HG02571 (cell line): ENCODE measurements at regions not wholly inside any gene's neighbourhood (a gene's known extent, or its start where the extent isn't known, plus 50 kb on each side); places are given as distances from the start of the nearest gene placed in this dataset.
A peak's percentile ranks its signal among the peaks of the same experiment; 100 is the strongest.
"Not testable (repeated sequence)": the region's sequence is repeated elsewhere in the genome, so short reads cannot be mapped to it uniquely, and the experiment has no call there.

ENCODE experiments used
- ATAC-seq: cut with Tn5 transposase; IDR thresholded peaks from one replicate; pipeline ENCODE4 v1.9.1; 2021; ENCODE audit warnings: mild to moderate bottlenecking, moderate library complexity; ENCODE audit not compliant: unreplicated experiment

DNA sequence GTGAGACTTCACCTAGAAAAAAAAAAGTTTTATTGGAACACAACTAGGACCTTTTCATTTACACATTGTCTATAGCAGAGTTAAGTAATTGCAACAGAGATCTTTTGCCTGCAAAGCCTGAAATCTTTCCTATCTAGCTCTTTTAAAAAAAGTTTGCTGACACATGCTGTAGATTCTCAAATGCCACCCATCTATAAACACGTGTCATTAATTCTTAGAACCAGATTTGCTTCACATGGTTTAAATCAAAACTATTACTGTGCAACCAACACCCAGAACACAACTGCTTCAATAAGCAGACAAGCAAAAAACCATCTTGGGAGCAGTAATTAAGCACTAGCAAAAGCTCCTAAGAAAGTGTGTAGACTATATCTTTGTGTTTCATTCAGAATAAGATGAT is 55.0 kb downstream of the OXSM start:
- no peak for ATAC-seq

DNA sequence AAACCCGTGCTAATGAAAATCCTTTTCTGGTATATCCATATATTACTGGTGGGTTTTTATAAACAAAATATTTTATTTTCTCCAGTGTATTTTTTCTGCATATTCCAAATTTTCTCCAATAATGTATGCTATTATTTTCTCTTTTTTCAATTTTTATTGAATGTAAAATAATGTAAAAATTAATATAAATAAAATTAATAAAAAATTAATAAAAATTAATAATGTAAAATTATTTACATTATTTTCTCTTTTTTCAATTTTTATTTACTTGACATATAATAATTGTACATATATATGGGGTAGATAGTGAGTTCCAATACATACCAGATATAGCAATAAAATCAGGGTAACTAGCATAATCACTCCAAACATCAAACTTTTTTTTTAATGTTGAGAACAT is 56.4 kb downstream of the OXSM start:
- no peak for ATAC-seq

- ATAC-seq = no peak
Observed at GRCh38 chr3:25849091-25849490, 59.2 kb downstream of the OXSM start.

GRCh38 chr3:25849641-25850385 is 59.9 kb downstream of the OXSM start:
- ATAC-seq = no peak

DNA sequence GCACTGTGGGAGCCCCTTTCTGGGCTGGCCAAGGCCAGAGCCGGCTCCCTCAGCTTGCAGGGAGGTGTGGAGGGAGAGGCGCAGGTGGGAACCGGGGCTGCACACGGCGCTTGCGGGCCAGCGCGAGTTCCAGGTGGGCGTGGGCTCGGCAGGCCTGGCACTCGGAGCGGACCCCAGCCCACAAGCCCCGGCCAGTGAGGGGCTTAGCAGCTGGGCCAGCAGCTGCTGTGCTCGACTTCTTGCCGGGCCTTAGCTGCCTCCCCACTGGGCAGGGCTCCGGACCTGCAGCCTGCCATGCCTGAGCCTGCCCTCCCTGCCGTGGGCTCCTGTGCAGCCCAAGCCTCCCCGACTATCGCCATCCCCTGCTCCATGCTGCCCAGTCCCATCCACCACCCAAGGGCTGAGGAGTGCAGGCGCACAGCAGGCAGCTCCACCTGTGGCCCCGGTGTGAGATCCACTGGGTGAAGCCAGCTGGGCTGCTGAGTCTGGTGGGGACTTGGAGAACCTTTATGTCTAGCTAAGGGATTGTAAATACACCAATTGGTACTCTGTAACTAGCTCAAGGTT is 61.9 kb downstream of the OXSM start:
- ATAC-seq = not testable (repeated sequence)

DNA sequence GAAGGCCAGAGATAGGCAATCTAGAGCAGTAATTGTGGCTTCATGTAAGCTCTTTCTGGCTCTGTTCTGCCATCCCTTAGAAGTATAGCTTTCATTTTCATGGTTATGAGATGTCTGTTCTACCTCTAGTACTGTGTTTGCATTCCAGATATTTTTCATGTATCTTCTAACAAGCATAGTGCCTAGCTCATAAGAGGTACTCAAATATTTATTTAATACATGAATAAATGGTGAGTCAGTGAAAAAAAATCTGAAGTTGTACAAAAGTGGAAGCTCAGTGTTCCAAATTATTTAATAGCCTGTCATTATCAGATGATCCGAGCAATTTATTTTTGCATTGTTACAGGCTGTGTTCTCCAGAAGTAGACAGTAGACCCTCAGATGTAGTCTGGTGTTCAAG is 64.3 kb downstream of the OXSM start:
- ATAC-seq = no peak

DNA sequence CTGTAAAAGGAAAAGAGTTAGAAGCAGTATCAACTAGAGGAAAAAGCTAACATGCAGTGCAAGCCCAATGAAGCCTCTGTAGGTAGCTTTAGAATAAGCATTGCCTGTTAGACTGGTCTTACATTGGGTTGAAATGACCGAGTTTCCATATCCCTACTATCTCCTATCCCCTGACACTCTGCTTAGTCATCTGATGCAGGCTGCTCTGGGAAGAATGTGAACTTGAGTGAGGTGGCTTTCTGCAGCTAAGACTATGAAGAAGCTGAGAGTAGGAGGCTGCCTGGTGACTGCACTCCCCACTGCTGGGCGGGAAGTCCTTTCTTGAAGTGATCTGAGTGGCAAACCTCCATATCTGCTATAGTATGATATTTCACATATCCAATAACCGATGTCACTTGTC is 64.7 kb downstream of the OXSM start:
- ATAC-seq = no peak

DNA sequence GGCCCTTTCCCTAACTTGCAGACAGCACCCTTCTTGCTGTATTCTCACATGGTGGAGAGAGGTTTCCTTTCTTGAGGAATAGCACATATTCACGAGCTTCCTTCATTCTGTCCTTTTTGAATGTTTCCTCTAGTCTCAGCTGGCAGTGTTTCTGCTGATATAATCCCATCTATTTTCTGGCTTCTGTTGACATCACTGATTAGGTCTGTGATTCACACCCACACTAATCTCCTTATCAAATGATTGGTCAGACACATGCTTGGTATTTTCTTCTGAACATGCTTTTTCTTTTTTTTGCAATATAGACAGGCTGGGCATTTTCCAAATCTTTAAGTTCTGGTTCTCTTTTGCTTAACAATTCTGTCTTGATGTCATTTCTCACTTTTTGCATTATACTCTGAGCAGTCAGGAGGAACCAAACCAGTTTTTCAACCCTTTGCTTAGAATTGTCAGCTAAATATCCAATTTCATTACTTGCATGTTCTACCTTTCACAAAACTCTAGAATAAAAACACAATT is 65.4 kb downstream of the OXSM start:
- ATAC-seq = no peak

DNA sequence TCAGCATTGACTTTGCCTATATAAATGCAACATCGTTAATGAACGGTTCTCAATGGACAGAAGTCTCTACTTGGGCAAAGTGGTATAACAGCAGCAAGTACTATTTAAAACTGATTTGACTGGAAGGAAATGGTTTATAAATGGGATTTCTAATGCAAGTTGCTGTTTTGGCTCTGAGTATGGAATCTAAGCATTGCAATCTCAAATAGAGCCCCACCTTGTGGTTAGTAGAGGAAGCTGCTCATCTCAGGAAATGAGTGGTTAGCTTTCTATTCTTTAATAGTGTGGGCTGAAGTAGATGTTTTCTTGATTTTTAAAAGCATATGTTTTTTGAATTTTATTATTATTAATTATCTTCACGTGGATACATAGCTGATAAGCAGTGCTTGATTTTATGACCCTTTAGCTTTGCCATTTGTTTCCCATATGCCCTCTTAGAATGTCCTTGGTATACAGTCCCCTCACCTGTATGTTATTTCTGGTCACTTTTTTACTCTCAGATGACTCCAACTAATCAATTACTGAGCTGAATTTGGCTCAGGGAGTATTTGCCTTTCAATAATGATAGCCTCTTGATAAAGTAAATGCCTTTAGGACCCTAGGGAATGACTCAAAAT is 67.1 kb downstream of the OXSM start:
- ATAC-seq = peak; percentile 86

DNA sequence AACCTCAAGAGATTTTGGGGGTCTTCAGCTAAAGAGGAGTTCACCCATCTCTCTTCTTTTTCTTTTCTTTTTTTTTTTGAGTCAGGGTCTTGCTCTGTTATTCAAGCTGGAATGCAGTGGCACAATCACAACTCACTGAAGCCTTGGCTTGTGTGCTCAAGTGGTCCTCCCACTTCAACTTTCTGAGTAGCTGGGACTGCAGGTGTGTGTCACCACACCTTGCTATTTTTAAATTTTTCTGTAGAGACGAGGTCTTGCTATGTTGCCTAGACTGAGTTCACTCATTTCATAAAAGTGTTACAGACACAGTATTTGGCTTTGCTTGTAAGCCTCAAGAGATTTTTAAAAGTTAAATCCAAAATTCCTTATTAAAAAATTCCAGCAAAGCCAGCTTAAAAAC is 71.7 kb downstream of the OXSM start:
- ATAC-seq = no peak

GRCh38 chr3:25863011-25863415 is 73.1 kb downstream of the OXSM start:
- peak; percentile 72 for ATAC-seq

- peak; percentile 39 for ATAC-seq
Observed at GRCh38 chr3:25863416-25863959, 73.6 kb downstream of the OXSM start.

DNA sequence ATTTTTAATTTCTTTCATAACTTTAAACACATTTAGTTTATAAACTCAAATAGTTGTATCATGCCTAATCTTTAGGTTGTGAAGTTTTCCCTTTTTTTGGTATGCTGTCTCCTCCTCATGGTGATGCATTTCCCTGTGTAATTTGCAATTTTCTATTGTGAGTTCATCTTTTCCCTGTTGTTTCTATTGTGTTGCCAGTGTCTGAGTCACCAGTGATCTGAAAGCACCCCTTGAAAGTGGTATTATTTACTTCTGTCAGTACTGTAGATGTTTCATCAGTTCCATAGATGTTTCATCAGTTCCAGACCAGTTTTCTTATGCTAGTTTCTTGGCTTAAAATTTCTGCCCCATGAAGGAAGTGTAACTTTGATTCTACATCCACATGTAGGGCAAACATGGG is 80.6 kb downstream of the OXSM start:
- ATAC-seq = no peak

DNA sequence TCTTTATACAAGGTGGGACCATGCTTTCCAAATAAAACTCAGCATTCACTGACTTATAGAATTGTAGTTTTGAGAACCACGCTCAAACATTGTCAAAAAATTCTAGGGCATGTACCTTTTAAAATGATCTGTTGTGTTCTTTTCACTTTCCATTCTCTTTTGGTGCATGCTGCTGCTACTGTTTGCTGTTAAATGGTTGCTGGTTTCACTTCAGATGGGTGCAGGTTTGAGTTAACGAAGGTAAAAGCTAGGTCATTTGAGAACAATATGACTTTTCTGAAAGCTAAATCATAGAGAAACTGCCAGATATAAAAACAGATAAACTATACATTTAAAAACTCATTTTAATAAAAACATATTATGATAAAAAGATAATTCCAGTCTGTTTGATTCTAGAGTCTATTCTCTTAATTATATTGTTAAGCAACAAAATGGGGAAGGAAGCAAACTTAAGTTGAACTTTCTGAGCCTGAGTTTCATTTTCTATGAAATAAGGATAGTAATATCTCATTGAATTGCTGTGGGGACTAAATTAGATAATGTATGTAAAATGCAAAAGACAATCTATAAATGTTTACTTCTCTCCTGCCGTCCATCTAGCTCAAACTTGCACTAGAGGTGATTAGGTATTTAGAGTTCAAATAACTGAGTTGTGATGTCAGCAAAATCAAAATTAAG is 82.4 kb downstream of the OXSM start:
- ATAC-seq = peak; percentile 79

GRCh38 chr3:25883492-25883891 is 93.6 kb downstream of the OXSM start:
- ATAC-seq = no peak

- no peak for ATAC-seq
Observed at GRCh38 chr3:25884981-25885380, 95.1 kb downstream of the OXSM start.

- no peak for ATAC-seq
Observed at GRCh38 chr3:25885544-25885943, 95.7 kb downstream of the OXSM start.

GRCh38 chr3:25887907-25888306 is 98.0 kb downstream of the OXSM start:
- ATAC-seq = no peak

DNA sequence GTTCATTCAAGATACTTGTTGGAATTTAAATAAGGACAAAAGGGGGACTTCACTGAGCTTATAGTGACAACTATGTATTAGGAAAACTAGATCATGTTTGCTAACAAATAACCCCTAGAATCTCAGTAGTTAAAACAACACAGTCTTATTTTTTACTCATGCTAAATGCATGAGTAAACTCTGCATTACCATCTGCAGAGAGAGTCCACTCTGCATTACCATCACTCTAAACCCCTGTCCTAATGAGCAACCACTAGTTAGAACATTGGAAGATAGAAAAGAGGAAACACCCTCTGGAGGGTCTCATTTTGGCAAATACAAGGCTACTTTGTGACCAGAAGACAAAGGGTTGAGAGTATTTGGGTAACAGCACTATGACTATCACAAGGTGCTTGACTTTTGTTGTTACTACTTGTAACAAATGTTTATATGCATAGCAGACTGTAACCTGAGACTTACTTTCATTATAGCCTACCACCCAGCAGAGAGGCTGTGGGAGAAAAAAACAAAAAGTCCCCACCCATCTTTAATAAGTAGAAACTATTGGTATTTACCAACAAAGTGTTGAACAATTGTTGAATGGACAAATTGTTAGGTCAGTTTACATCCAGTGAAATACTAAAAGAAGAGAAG is 99.1 kb downstream of the OXSM start:
- no peak for ATAC-seq

- ATAC-seq = no peak
Observed at GRCh38 chr3:25889525-25889917, 99.6 kb downstream of the OXSM start.

DNA sequence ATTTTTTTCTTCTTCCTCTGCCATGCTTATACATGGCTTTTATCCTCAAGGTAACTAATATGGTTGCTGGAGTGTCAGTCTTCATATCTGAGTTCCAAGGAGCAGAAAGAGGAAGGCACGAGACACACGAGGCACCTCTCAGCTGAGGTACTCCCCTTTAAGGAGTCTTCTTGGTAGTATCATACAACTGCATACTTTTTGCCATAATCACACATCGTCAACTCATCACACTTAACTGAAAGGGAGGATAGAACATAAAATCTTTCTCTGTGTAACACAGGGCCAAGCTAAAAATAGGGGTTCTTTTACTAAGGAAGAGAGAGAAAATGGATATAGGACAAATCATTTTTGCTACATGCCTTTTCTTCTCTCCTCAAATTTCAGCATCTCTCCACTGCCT is 104.2 kb downstream of the OXSM start:
- no peak for ATAC-seq
